Ectodermal cell (in vitro differentiated cells): ENCODE measurements at regions not wholly inside any gene's neighbourhood (a gene's known extent, or its start where the extent isn't known, plus 50 kb on each side); places are given as distances from the start of the nearest gene placed in this dataset.

Experiments
- H3K27ac ChIP-seq: 2 replicates; pipeline ENCODE4 v1.7.0; 2013; ENCODE audit warnings: mild to moderate bottlenecking, low read depth, low read length; ENCODE audit not compliant: insufficient read depth, poor library complexity, severe bottlenecking
- H3K27me3 ChIP-seq: 2 replicates; pipeline ENCODE4 v1.7.0; 2013; ENCODE audit warnings: mild to moderate bottlenecking, low read length; ENCODE audit not compliant: insufficient read depth, control insufficient read depth, poor library complexity, severe bottlenecking
- H3K36me3 ChIP-seq: one replicate; pipeline ENCODE4 v1.7.0; 2013; ENCODE audit warnings: low read length; ENCODE audit not compliant: control insufficient read depth, insufficient read depth
- H3K4me1 ChIP-seq: one replicate; pipeline ENCODE4 v1.7.0; 2013; ENCODE audit warnings: low read length; ENCODE audit not compliant: control insufficient read depth, insufficient read depth
- H3K4me3 ChIP-seq: 2 replicates; pipeline ENCODE4 v1.7.0; 2013; ENCODE audit warnings: low read depth, low read length, control low read depth; ENCODE audit not compliant: insufficient read depth
- H3K9me3 ChIP-seq: 2 replicates; pipeline ENCODE4 v1.7.0; 2013; ENCODE audit warnings: mild to moderate bottlenecking, low read length, moderate library complexity; ENCODE audit not compliant: control insufficient read depth
- WGBS, 2 experiments: methylation state at CpG; one replicate each; pipeline ENCODE4 v1.1.7; 2013; ENCODE audit warnings: missing lambda C conversion rate in 2 of 2; 5-methylcytosine and 5-hydroxymethylcytosine counted together

- Histone ChIP-seq H3K4me3 (no peak overlapping the region), H3K36me3 (no peaks in the 10 kb centered on the region), H3K27ac (no peak overlapping the region), H3K4me1 (no peaks in the 10 kb centered on the region), H3K9me3 (no peaks in the 10 kb centered on the region), H3K27me3 (no peaks in the 10 kb centered on the region)
- WGBS, 2 experiments: 93% methylated on average over 2 of the region's 2 CpGs
Measured at GRCh38 chr1:101522486-101522885, 285.7 kb downstream of the S1PR1 start.

GRCh38 chr1:101526813-101527212 lies 290.0 kb downstream of the S1PR1 start:
- WGBS, 2 experiments: 87 to 89% methylated on average over 6 of the region's 6 CpGs
- no peaks in the 10 kb centered on the region for H3K36me3 ChIP-seq
- no peak overlapping the region for H3K4me3 ChIP-seq

GRCh38 chr1:101532377-101532776 lies 295.6 kb downstream of the S1PR1 start:
- Histone ChIP-seq H3K9me3 (no peaks in the 10 kb centered on the region), H3K27me3 (no peaks in the 10 kb centered on the region), H3K27ac (no peak overlapping the region), H3K4me1 (no peaks in the 10 kb centered on the region), H3K4me3 (no peak overlapping the region), H3K36me3 (no peaks in the 10 kb centered on the region)
- 80 to 92% methylated on average over 1 of the region's 1 CpG for WGBS, 2 experiments

More at GRCh38 chr1:101526813-101527212, 290.0 kb downstream of the S1PR1 start:
- H3K27ac ChIP-seq: no peak overlapping the region
- H3K27me3 ChIP-seq: no peaks in the 10 kb centered on the region
- H3K9me3 ChIP-seq: no peaks in the 10 kb centered on the region
- H3K4me1 ChIP-seq: no peaks in the 10 kb centered on the region

- no peaks in the 10 kb centered on the region for H3K27me3 ChIP-seq
- H3K4me3 ChIP-seq: no peak overlapping the region
- no peak overlapping the region for H3K27ac ChIP-seq
- H3K4me1 ChIP-seq: no peaks in the 10 kb centered on the region
- no peaks in the 10 kb centered on the region for H3K9me3 ChIP-seq
- H3K36me3 ChIP-seq: no peaks in the 10 kb centered on the region
- 81 to 100% methylated on average over 2 to 3 of the region's 3 CpGs for WGBS, 2 experiments
Measured at GRCh38 chr1:101540161-101540560, 303.3 kb downstream of the S1PR1 start.

- 36 to 56% methylated on average over 1 of the region's 1 CpG for WGBS, 2 experiments
Measured at GRCh38 chr1:101546885-101547284, 310.1 kb downstream of the S1PR1 start.

GRCh38 chr1:101547357-101547756 lies 310.5 kb downstream of the S1PR1 start:
- WGBS, 2 experiments: 71 to 78% methylated on average over 2 of the region's 3 CpGs
- Histone ChIP-seq H3K27ac (no peak overlapping the region), H3K9me3 (no peaks in the 10 kb centered on the region), H3K36me3 (no peaks in the 10 kb centered on the region), H3K4me3 (no peak overlapping the region), H3K27me3 (no peaks in the 10 kb centered on the region), H3K4me1 (no peaks in the 10 kb centered on the region)

More at GRCh38 chr1:101546885-101547284, 310.1 kb downstream of the S1PR1 start:
- Histone ChIP-seq H3K27ac (no peak overlapping the region), H3K36me3 (no peaks in the 10 kb centered on the region), H3K4me1 (no peaks in the 10 kb centered on the region), H3K9me3 (no peaks in the 10 kb centered on the region), H3K27me3 (no peaks in the 10 kb centered on the region), H3K4me3 (no peak overlapping the region)

- Histone ChIP-seq H3K4me1 (no peaks in the 10 kb centered on the region), H3K27me3 (no peaks in the 10 kb centered on the region), H3K4me3 (no peak overlapping the region), H3K9me3 (no peaks in the 10 kb centered on the region), H3K36me3 (no peaks in the 10 kb centered on the region), H3K27ac (no peak overlapping the region)
Measured at GRCh38 chr1:101548376-101548775, 311.6 kb downstream of the S1PR1 start.

- H3K27me3 ChIP-seq: no peaks in the 10 kb centered on the region
- H3K4me1 ChIP-seq: no peaks in the 10 kb centered on the region
- no peak overlapping the region for H3K4me3 ChIP-seq
- no CpG with 5 or more reads among the region's 1 CpG for WGBS, 2 experiments
- H3K9me3 ChIP-seq: no peaks in the 10 kb centered on the region
- H3K36me3 ChIP-seq: no peaks in the 10 kb centered on the region
- H3K27ac ChIP-seq: no peak overlapping the region
Measured at GRCh38 chr1:101550581-101550980, 313.8 kb downstream of the S1PR1 start.

- Histone ChIP-seq H3K4me1 (no peaks in the 10 kb centered on the region), H3K9me3 (no peaks in the 10 kb centered on the region), H3K27me3 (no peaks in the 10 kb centered on the region), H3K27ac (no peak overlapping the region), H3K4me3 (no peak overlapping the region), H3K36me3 (no peaks in the 10 kb centered on the region)
- 91% methylated on average over 1 of the region's 1 CpG; no CpG with 5 or more reads in 1 of the 2 experiments for WGBS, 2 experiments
Measured at GRCh38 chr1:101566883-101567538, 330.2 kb downstream of the S1PR1 start.

GRCh38 chr1:101567582-101568189 lies 330.9 kb downstream of the S1PR1 start:
- 37 to 43% methylated on average over 2 of the region's 4 CpGs for WGBS, 2 experiments
- H3K9me3 ChIP-seq: no peaks in the 10 kb centered on the region
- H3K36me3 ChIP-seq: no peaks in the 10 kb centered on the region
- H3K27me3 ChIP-seq: no peaks in the 10 kb centered on the region
- H3K4me1 ChIP-seq: no peaks in the 10 kb centered on the region
- no peak overlapping the region for H3K27ac ChIP-seq
- H3K4me3 ChIP-seq: no peak overlapping the region
